ENCODE measurements at regions not wholly inside any gene's neighbourhood (a gene's known extent, or its start where the extent isn't known, plus 50 kb on each side); places are given as distances from the start of the nearest gene placed in this dataset.

DNA sequence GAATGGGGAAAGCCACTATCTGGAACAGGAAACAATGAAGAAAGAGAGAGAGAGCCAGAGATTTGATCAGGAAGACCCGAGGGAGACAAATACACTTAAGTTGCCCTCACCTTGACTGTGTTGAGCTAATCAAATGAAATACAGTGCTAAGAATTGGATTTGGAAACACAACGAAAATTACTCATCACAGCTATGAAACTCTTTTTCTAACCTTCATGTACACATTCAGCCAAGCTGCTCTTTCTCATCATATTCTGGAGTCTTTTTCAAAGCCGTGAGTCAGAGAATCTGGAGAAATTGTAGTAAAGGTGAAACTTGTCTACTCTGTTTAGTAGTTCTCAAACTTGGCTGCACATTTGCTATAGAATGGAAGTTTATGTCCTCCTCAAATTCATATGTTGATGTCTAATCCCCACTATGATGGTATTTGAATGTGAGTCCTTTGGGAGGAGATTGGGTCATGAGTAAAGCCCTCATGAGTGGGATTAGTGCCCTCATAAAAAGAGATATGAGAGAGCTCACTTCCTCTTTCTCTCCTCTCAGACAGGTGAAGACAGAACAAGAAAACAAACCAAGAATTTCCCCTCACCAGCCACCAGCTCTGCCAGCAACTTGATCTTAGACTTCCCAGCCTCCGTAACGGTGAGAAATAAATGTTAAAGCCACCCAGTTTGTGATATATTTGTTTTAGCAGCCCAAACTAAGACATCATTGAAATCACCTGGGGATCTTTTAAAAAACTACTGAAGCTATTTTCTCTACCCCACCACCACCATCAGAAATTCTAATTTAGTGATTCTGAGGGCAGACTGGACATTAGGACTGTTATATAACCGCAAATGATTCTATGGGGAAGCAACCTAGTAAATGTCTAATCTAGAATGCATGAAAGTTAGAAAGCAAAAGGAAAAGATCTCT, 143.6 kb upstream of the GRM7 start:
- intact Hi-C loops (cut with DNase I) = no loop called here

GRCh38 chr3:6719999-6720398, 140.9 kb upstream of the GRM7 start:
- DNase-seq = no peak
- no peak for TF ChIP-seq CTCF (IDR thresholded peaks at IDR 0.05; ENCODE audit: borderline replicate concordance, extremely low read depth, insufficient read depth)
- FAIRE-seq = no peak
- H3K27ac ChIP-seq (ENCODE audit: low read depth in 2 of 2, low read length in 2 of 2) = no peak overlapping the region
- intact Hi-C loops (cut with DNase I) = no loop called here
- no peak overlapping the region for H3K4me3 ChIP-seq (ENCODE audit: low read length in 3 of 3)
- no peaks in the 10 kb centered on the region for H3K36me3 ChIP-seq (ENCODE audit: control insufficient read depth in 2 of 3, insufficient read depth in 3 of 3, low read length in 3 of 3)
- no peaks in the 10 kb centered on the region for H3K4me1 ChIP-seq (ENCODE audit: control insufficient read depth in 2 of 3, insufficient read depth in 2 of 3, low read depth in 1 of 3, low read length in 3 of 3)
- H3K27me3 ChIP-seq (ENCODE audit: control insufficient read depth, insufficient read depth, low read length) = no peaks in the 10 kb centered on the region
- H3K9ac ChIP-seq (ENCODE audit: low read length in 3 of 3) = no peak overlapping the region
- no peaks in the 10 kb centered on the region for H3K9me3 ChIP-seq (ENCODE audit: control insufficient read depth in 2 of 3, insufficient read depth in 1 of 3, low read length in 3 of 3)

More for the DNA sequence above, 143.6 kb upstream of the GRM7 start:
- no peaks in the 10 kb centered on the region for H3K9me3 ChIP-seq (ENCODE audit: control insufficient read depth in 2 of 3, insufficient read depth in 1 of 3, low read length in 3 of 3)
- DNase-seq (no peak), FAIRE-seq (no peak)
- no peak for TF ChIP-seq CTCF (IDR thresholded peaks at IDR 0.05; ENCODE audit: borderline replicate concordance, extremely low read depth, insufficient read depth)
- no peaks in the 10 kb centered on the region for H3K36me3 ChIP-seq (ENCODE audit: control insufficient read depth in 2 of 3, insufficient read depth in 3 of 3, low read length in 3 of 3)
- H3K27me3 ChIP-seq (ENCODE audit: control insufficient read depth, insufficient read depth, low read length) = no peaks in the 10 kb centered on the region
- no peak overlapping the region for H3K9ac ChIP-seq (ENCODE audit: low read length in 3 of 3)
- H3K27ac ChIP-seq (ENCODE audit: low read depth in 2 of 2, low read length in 2 of 2) = no peak overlapping the region
- H3K4me3 ChIP-seq (ENCODE audit: low read length in 3 of 3) = no peak overlapping the region
- H3K4me1 ChIP-seq (ENCODE audit: control insufficient read depth in 2 of 3, insufficient read depth in 2 of 3, low read depth in 1 of 3, low read length in 3 of 3) = no peaks in the 10 kb centered on the region

DNA sequence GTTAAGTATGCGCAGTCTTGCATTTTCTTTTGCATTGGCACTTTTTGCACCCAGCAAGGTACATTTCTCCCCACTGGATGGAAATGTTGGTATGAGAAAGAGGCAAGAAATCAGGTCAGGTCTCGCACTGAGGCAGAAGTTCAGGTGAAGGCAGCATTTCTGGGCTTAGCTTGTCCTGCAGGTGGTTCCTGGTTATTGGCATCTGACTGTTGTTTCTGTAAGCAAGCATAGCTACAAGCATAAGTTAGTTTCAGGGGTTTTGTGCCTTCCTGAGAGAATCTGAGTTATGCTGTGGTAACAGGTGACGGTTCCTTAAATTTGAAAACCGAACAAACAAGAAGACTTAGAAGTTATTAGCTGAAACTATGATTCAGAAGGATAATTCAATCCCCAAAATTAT, 139.4 kb upstream of the GRM7 start:
- H3K9ac ChIP-seq (ENCODE audit: low read length in 3 of 3) = no peak overlapping the region
- TF ChIP-seq CTCF (IDR thresholded peaks at IDR 0.05; ENCODE audit: borderline replicate concordance, extremely low read depth, insufficient read depth) = no peak
- no peaks in the 10 kb centered on the region for H3K27me3 ChIP-seq (ENCODE audit: control insufficient read depth, insufficient read depth, low read length)
- no peak overlapping the region for H3K27ac ChIP-seq (ENCODE audit: low read depth in 2 of 2, low read length in 2 of 2)
- intact Hi-C loops (cut with DNase I) = no loop called here
- DNase-seq (no peak), FAIRE-seq (no peak)
- no peak overlapping the region for H3K4me3 ChIP-seq (ENCODE audit: low read length in 3 of 3)
- H3K36me3 ChIP-seq (ENCODE audit: control insufficient read depth in 2 of 3, insufficient read depth in 3 of 3, low read length in 3 of 3) = no peaks in the 10 kb centered on the region
- no peaks in the 10 kb centered on the region for H3K4me1 ChIP-seq (ENCODE audit: control insufficient read depth in 2 of 3, insufficient read depth in 2 of 3, low read depth in 1 of 3, low read length in 3 of 3)
- no peaks in the 10 kb centered on the region for H3K9me3 ChIP-seq (ENCODE audit: control insufficient read depth in 2 of 3, insufficient read depth in 1 of 3, low read length in 3 of 3)

Measured in kidney (tissue), 13 donors.